Vagina (tissue), 2 donors: ENCODE measurements at regions not wholly inside any gene's neighbourhood (a gene's known extent, or its start where the extent isn't known, plus 50 kb on each side); places are given as distances from the start of the nearest gene placed in this dataset.

ENCODE experiments used
- CTCF ChIP-seq, 3 experiments: fragments of 450-650 bp in 2 of 3; fragments of 200-600 bp in 1 of 3; sonication (generic) in 1 of 3; IDR thresholded peaks; one replicate each; pipeline ENCODE4 v1.5.1; 2017 to 2019; ENCODE audit warnings: antibody characterized with exemption in 3 of 3, mild to moderate bottlenecking in 2 of 3, moderate library complexity in 2 of 3
- POLR2A ChIP-seq, 2 donors: fragments of 450-650 bp; IDR thresholded peaks; one replicate each; pipeline ENCODE4 v1.6.1; 2017; ENCODE audit warnings: antibody characterized with exemption in 2 of 2, mild to moderate bottlenecking in 2 of 2, moderate library complexity in 2 of 2

DNA sequence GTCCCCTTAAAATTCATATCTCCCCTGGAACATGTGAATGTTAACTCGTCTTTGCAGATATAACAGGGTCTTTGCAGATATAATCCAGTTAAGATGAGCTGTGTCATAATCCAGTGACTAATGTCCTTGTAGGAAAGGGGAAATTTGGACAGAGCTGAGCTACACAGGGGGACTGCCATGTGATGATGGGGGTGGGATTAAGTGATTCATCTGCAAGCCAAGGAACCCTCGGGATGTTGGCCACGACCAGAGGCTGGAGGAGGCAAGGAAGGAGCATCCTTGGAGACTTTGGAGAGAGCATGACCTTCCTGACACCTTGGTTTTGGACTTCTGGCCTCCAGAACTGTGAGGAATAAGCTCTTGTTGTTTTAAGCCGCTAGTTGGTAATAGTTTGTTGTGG, 153.9 kb upstream of the PCBD1 start:
- no peak for TF ChIP-seq CTCF (IDR thresholded peaks at IDR 0.05)
- no peak for TF ChIP-seq POLR2A (IDR thresholded peaks at IDR 0.05)
